Dedifferentiated amniotic fluid mesenchymal stem cell (primary cell): ENCODE measurements at regions not wholly inside any gene's neighbourhood (a gene's known extent, or its start where the extent isn't known, plus 50 kb on each side); places are given as distances from the start of the nearest gene placed in this dataset.

Source experiments
- DNase-seq: peaks from one replicate; pipeline ENCODE4 v3.0.0-alpha.2; 2016; ENCODE audit errors: extremely low spot score

GRCh38 chr3:31004025-31004678 lies 109.7 kb upstream of the GADL1 start:
- DNase-seq: peak; percentile 80

GRCh38 chr3:31008994-31009393 lies 114.5 kb upstream of the GADL1 start:
- no peak for DNase-seq

GRCh38 chr3:31009881-31010280 lies 115.4 kb upstream of the GADL1 start:
- DNase-seq: no peak

DNA sequence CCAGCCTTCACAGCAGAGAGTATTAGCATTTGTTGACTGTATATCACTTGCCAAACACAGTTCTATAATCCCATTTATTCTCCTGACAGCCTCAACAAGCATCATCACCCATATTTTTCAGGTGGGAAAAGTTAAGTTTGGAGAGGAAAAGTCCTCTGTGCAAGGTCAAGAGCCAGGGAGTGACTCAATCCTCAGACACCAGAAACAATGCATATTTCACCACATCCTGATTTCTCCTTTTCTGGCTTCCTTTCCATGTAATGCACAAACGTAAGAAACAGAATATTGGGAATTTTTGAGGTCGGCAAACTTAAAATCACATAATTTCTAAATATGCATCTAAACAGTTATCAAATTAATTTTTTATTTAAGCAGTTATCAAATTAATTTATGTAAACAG lies 116.0 kb upstream of the GADL1 start:
- DNase-seq: no peak

DNA sequence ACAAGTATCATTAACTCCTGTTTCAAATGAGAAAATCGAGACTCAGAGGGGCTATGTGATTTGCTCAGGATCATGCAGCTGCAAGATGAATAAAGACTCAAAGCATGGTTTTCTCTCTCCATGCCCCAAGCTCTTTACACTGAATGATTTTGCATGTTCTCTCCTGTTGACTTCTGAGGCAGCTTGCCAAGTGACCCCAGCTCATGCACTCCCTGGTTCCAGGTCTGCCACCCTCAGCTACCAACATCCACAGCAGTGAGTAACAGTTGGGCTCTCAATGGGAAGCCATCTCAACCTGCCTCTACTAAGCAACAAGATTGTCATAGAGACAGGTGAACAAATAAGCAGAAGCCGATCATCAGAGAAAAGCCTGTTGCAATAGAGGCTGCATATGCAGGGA lies 116.9 kb upstream of the GADL1 start:
- no peak for DNase-seq

DNA sequence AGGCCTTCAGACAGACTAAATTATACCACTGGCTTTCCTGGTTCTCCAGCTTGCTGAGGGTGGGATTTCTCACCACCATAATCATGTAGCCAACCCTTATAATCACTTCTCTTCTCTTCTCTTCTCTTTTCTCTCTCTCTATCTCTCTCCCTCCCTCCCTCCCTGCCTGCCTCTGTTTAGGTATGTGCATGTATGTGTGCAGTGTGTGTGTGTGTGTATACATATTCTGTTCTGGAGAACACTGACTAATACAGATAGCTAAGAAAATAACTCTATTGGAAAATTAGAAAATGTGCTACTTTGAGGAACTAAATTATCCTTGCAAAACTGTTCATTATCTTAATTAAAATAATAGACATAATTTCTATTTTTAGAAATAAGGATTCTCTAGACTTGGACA lies 118.6 kb upstream of the GADL1 start:
- DNase-seq: no peak

DNA sequence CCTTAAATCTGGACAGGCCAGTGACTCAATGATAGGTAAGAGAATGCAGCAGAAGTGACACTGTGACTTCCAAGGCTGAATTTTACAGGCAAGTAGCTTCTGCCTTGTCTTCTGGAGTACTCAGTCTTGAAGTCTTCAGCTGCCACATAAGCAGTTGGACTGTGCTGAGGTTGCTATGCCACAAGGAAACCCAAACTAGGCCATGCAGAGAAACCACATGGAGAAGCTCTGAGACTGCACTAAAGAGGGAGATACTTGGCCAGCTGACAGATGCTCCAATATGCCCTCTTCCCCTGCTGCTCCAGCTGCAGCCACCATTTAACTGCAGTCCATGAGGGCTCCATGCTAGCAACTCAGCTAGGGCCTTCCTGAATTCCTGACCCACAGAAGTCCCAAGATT lies 119.4 kb upstream of the GADL1 start:
- no peak for DNase-seq

DNA sequence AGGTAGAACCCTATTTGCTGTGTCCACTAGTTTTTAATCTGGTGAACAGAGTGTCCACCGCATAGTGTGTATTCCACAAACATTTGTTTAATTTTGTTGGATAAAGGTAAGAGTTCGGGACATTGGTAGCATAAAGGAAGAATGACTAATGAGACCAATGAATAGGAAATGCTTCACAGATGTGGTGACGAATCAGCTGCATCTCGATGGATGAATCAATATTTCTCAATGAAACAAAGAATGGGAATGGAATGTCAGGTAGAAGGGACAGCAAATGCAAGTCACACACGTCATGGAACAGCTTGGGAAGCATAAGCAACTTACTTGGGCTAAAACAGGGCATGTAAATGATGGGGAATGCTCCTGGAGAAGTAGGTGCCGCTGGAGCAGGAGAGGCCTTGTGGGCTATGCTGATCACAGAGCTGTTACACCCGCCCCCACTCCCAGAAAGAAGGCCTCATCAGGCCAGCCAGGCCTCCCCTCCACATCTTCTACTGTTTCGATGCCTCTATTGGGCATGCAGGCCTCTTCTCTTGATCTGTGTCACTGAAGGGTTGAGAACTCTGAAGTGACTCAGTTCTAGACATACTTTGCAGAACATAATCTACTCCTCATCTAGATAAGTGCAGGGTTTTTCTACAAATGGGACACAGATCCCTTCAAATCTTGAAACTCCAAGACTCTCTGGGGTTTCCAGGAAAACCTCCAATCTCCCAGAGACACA lies 120.0 kb upstream of the GADL1 start:
- no peak for DNase-seq

GRCh38 chr3:31016196-31016595 lies 121.7 kb upstream of the GADL1 start:
- no peak for DNase-seq

DNA sequence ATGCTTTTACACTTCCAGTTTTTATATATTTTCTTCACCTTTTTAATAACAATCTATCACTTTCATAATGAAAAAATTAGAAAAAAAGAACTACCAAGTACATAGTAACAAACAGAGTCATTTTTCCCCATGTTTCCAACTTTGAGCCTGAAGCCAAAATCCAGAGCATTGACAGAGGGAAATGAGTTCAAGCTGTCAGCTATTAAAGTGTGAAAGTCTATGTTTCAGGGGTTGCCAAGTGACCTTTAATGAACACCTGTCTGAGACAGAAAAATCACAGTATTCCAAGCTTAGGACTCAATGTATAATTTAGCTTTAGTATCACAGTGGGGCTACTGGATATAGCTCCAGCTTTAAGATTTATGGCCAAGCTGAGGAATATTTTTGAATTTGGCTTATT lies 128.3 kb upstream of the GADL1 start:
- no peak for DNase-seq

DNA sequence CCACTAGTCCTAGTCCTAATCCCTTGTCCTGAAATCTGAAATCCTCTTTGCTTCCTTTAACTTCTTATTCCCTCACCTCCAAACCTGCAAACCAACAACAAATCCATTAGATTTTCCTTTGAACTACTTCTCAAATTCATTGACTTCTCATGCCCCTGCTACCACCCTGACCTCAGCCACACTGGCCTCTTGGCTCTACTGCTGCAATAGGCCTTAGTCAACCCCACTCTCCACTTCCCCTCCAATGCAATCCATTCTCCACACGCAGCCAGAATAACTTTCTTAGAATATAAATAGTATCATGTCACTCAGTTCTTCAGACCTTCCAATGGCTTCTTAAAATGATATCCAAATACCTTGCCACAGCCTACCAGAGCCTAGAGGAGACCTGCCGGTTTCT lies 131.1 kb upstream of the GADL1 start:
- no peak for DNase-seq

DNA sequence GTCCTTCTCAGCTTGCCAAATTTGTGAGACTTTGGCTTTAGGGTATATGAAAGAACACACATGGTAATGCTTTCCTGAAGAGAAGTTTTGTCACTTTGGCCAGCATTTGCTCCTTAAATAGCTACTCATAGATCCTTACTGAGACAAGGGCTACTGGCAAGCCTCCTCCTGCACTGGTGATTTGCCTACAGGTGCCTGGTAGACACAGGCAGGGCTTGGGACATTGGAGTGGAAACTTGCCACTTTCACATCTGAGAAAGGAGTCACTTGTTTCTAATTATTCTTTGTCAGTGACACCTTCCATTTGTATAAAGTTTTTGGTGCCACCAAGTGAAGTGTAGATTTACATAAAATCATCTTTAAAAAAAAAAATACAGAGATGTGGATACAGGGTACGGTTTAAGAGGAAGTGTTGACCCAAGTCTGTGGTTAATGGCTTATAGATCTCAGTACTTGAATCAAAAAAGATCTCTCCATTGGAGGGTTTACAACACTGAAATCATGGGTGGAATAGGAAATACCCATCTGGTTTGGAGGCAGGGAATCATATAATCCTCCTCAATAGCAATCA lies 132.8 kb upstream of the GADL1 start:
- DNase-seq: no peak

- no peak for DNase-seq
Observed at GRCh38 chr3:31027914-31028313, 133.5 kb upstream of the GADL1 start.

GRCh38 chr3:31028766-31029165 lies 134.3 kb upstream of the GADL1 start:
- DNase-seq: no peak

DNA sequence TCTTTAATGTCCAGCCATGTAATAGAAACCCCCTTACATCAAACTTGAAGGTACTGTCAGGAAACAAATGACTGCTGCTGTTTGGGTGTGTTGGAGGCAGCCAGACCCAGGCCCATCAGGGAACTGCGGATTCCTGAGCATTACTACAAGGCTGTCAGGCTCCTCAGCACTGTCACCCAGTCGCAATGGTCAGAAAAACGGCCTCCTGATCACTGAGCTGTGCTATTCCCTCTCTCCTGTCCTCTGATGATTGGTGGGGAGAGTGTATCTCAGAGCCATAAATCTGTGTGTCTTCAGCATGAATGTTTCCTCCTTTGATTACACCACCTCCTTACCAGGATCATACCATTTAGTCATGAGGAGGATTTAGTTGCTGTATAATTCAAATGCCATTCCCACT lies 135.2 kb upstream of the GADL1 start:
- no peak for DNase-seq

GRCh38 chr3:31035681-31036080 lies 141.2 kb upstream of the GADL1 start:
- DNase-seq: no peak

- no peak for DNase-seq
Observed at GRCh38 chr3:31038086-31038739, 143.8 kb upstream of the GADL1 start.

GRCh38 chr3:31039145-31039544 lies 144.7 kb upstream of the GADL1 start:
- DNase-seq: no peak

- no peak for DNase-seq
Observed at GRCh38 chr3:31041161-31041978, 146.9 kb upstream of the GADL1 start.

GRCh38 chr3:31043184-31043819 lies 148.8 kb upstream of the GADL1 start:
- DNase-seq: no peak

DNA sequence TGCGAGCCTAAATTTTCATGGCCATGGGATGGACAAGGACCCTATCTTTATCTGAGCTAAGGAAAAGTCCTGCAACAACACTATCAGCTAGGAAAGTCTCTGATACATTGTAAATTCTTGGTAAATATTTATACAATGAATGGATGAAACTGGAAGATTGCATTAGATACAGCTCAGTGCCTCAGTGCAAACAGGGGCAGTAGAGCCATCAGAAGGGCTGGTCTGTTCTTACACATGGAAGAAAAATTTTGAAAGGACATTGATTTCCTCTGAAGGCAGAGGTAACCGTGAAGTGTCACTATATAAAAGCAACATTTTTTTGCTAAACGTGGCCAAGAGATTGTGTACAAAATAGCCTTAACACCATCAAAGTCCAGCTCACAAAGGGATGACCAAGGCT lies 153.2 kb upstream of the GADL1 start:
- no peak for DNase-seq

DNA sequence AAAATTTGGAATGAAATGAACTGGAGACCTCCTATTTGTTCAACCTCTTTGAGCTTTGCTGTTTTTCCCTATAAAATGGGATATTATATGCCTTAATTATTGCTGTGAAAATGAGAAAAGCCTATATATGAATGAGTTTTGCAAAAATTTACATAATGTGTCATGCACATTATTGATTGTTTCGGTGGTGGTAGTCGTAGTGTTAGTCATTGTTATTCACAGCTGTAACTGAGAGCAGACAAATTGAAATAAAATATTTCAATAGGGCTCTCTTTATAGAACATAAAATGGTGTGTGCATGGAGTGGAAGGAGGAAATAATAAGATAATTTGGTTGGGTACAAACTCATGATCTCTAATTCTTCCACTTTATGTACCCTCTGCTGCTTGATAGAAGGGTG lies 153.7 kb upstream of the GADL1 start:
- no peak for DNase-seq
